Caco-2 (cell line): ENCODE measurements at regions not wholly inside any gene's neighbourhood (a gene's known extent, or its start where the extent isn't known, plus 50 kb on each side); places are given as distances from the start of the nearest gene placed in this dataset.
"Not testable (repeated sequence)": the region's sequence is repeated elsewhere in the genome, so short reads cannot be mapped to it uniquely, and the experiment has no call there.

ENCODE experiments used
- BruUV-seq: library from RNA; stranded (reverse); fragments of 400-500 nt; replicated peaks from 2 replicates; lab custom pipeline; 2021; lab: Mats Ljungman, UMichigan
- CTCF ChIA-PET: fragments of 300-600 bp; sonication (Branson Sonifier 250); formaldehyde crosslinking; loops from one replicate; lab custom pipeline; 2022; ENCODE audit warnings: antibody characterized with exemption; lab: Charles Lee
- POLR2A ChIA-PET: fragments of 300-600 bp; sonication (Branson Sonifier 250); formaldehyde crosslinking; loops from one replicate; lab custom pipeline; 2022; ENCODE audit warnings: antibody characterized with exemption; lab: Charles Lee
- DNase-seq, 2 experiments: peaks; one replicate each; pipeline versions ENCODE4 v3.0.0 to v3.0.0-alpha.2; 2020 to 2022
- H3K27me3 ChIP-seq: replicated peaks from 2 replicates; pipeline ENCODE4 v1.6.0; 2011; ENCODE audit warnings: low read length; ENCODE audit not compliant: control insufficient read depth, insufficient read depth
- H3K36me3 ChIP-seq: 2 replicates; pipeline ENCODE4 v1.5.1; 2011; ENCODE audit warnings: low read length; ENCODE audit not compliant: control insufficient read depth, insufficient read depth
- H3K4me1 ChIP-seq: fragments of 250-450 bp; sonication (Bioruptor Pico); 2 replicates; pipeline ENCODE4 v1.5.1; 2020; ENCODE audit warnings: mild to moderate bottlenecking
- H3K4me3 ChIP-seq: 2 replicates; pipeline ENCODE4 v1.5.1; 2011; ENCODE audit warnings: low read depth, mild to moderate bottlenecking, control low read depth, low read length
- H3K9me3 ChIP-seq: fragments of 250-450 bp; sonication (Bioruptor Pico); 2 replicates; pipeline ENCODE4 v1.5.1; 2020; ENCODE audit warnings: mild to moderate bottlenecking, moderate library complexity
- H3K27ac Mint-ChIP-seq: one replicate; pipeline ENCODE4 v1.8.0; 2022; ENCODE audit warnings: mixed read lengths; ENCODE audit not compliant: unreplicated experiment
- H3K27me3 Mint-ChIP-seq: one replicate; pipeline ENCODE4 v1.8.0; 2022; ENCODE audit warnings: mixed read lengths; ENCODE audit not compliant: insufficient read depth, unreplicated experiment
- H3K36me3 Mint-ChIP-seq: one replicate; pipeline ENCODE4 v1.8.0; 2022; ENCODE audit warnings: mild to moderate bottlenecking, mixed read lengths; ENCODE audit not compliant: insufficient read depth, unreplicated experiment
- H3K4me1 Mint-ChIP-seq: one replicate; pipeline ENCODE4 v1.8.0; 2022; ENCODE audit warnings: low read depth, mixed read lengths; ENCODE audit not compliant: unreplicated experiment
- H3K4me3 Mint-ChIP-seq: one replicate; pipeline ENCODE4 v1.8.0; 2022; ENCODE audit warnings: mild to moderate bottlenecking, moderate library complexity, mixed read lengths; ENCODE audit not compliant: unreplicated experiment
- H3K9me3 Mint-ChIP-seq: one replicate; pipeline ENCODE4 v1.8.0; 2022; ENCODE audit warnings: mixed read lengths; ENCODE audit not compliant: unreplicated experiment
- CTCF ChIP-seq, 2 experiments: fragments of 200-600 bp in 1 of 2; IDR thresholded peaks; 1 replicate in 1 of 2; 2 replicates in 1 of 2; pipeline versions ENCODE4 v1.5.1 to v1.8.0; 2011 to 2022; ENCODE audit warnings: antibody characterized with exemption in 1 of 2, control low read depth in 1 of 2, inconsistent platforms in 1 of 2, low read depth in 1 of 2, low read length in 1 of 2, mild to moderate bottlenecking in 1 of 2, moderate library complexity in 1 of 2; ENCODE audit not compliant: insufficient read depth in 1 of 2, severe bottlenecking in 1 of 2, unreplicated experiment in 1 of 2
- intact Hi-C: fragments of 100-400 bp; cut with micrococcal nuclease; formaldehyde crosslinking; loops from one replicate; pipeline ENCODE4 v1.10.0; 2022; ENCODE audit not compliant: unreplicated experiment

- H3K9me3 ChIP-seq = no peaks in the 10 kb centered on the region
- Mint-ChIP-seq H3K9me3 (no peaks in the 10 kb centered on the region), H3K27ac (no peak overlapping the region), H3K4me3 (no peak overlapping the region), H3K36me3 (no peaks in the 10 kb centered on the region), H3K27me3 (no peaks in the 10 kb centered on the region), H3K4me1 (no peaks in the 10 kb centered on the region)
- H3K4me1 ChIP-seq = no peaks in the 10 kb centered on the region
- H3K4me3 ChIP-seq = no peak overlapping the region
- H3K36me3 ChIP-seq = no peaks in the 10 kb centered on the region
- ChIA-PET POLR2A (no interaction called here), CTCF (no interaction called here)
- no peak for DNase-seq
- intact Hi-C loops = no loop called here
- TF ChIP-seq CTCF (IDR thresholded peaks at IDR 0.05; ENCODE audit: insufficient read depth in 1 of 2, low read depth in 1 of 2, low read length in 1 of 2, severe bottlenecking in 1 of 2, unreplicated experiment in 1 of 2) = no peak
- BruUV-seq = no TSS peak
- H3K27me3 ChIP-seq = no peaks in the 10 kb centered on the region
These were observed 226.3 kb downstream of the ZIC3 start for GRCh38 chrX:137792214-137792613.

GRCh38 chrX:137797926-137798325, 232.0 kb downstream of the ZIC3 start:
- not testable (repeated sequence) for H3K4me1 ChIP-seq

GRCh38 chrX:137823257-137823656, 257.3 kb downstream of the ZIC3 start:
- H3K9me3 Mint-ChIP-seq = no peaks in the 10 kb centered on the region
- no peaks in the 10 kb centered on the region for H3K36me3 ChIP-seq
- H3K4me1 Mint-ChIP-seq = no peaks in the 10 kb centered on the region
- H3K36me3 Mint-ChIP-seq = no peaks in the 10 kb centered on the region
- H3K4me1 ChIP-seq = no peaks in the 10 kb centered on the region
- no peaks in the 10 kb centered on the region for H3K27me3 Mint-ChIP-seq
- H3K27ac Mint-ChIP-seq = no peak overlapping the region
- H3K4me3 ChIP-seq = no peak overlapping the region
- DNase-seq = no peak
- H3K9me3 ChIP-seq = no peaks in the 10 kb centered on the region
- no TSS peak for BruUV-seq
- no peak for TF ChIP-seq CTCF (IDR thresholded peaks at IDR 0.05; ENCODE audit: insufficient read depth in 1 of 2, low read depth in 1 of 2, low read length in 1 of 2, severe bottlenecking in 1 of 2, unreplicated experiment in 1 of 2)
- POLR2A ChIA-PET = no interaction called here
- intact Hi-C loops = no loop called here
- no peak overlapping the region for H3K4me3 Mint-ChIP-seq
- CTCF ChIA-PET = no interaction called here
- H3K27me3 ChIP-seq = no peaks in the 10 kb centered on the region

More at GRCh38 chrX:137797926-137798325, 232.0 kb downstream of the ZIC3 start:
- DNase-seq, intact Hi-C loops, CTCF ChIA-PET, H3K4me3 ChIP-seq, H3K27me3 Mint-ChIP-seq, H3K36me3 ChIP-seq, H3K27me3 ChIP-seq, H3K4me1 Mint-ChIP-seq, H3K9me3 ChIP-seq, H3K4me3 Mint-ChIP-seq, POLR2A ChIA-PET, H3K36me3 Mint-ChIP-seq, H3K27ac Mint-ChIP-seq, BruUV-seq: not testable (repeated sequence)
- peaks cover 11% of the 10 kb centered on the region for H3K9me3 Mint-ChIP-seq

GRCh38 chrX:137847376-137847775, 281.4 kb downstream of the ZIC3 start:
- Mint-ChIP-seq H3K4me1 (no peaks in the 10 kb centered on the region), H3K36me3 (no peaks in the 10 kb centered on the region), H3K9me3 (no peaks in the 10 kb centered on the region), H3K4me3 (no peak overlapping the region), H3K27ac (no peak overlapping the region), H3K27me3 (no peaks in the 10 kb centered on the region)
- POLR2A ChIA-PET = no interaction called here
- no peaks in the 10 kb centered on the region for H3K27me3 ChIP-seq
- no peaks in the 10 kb centered on the region for H3K9me3 ChIP-seq
- no peak for DNase-seq
- H3K4me1 ChIP-seq = no peaks in the 10 kb centered on the region
- no TSS peak for BruUV-seq
- no peak overlapping the region for H3K4me3 ChIP-seq
- CTCF ChIA-PET = no interaction called here
- no peak for TF ChIP-seq CTCF (IDR thresholded peaks at IDR 0.05; ENCODE audit: insufficient read depth in 1 of 2, low read depth in 1 of 2, low read length in 1 of 2, severe bottlenecking in 1 of 2, unreplicated experiment in 1 of 2)
- intact Hi-C loops = no loop called here
- H3K36me3 ChIP-seq = no peaks in the 10 kb centered on the region
